ENCODE measurements at regions not wholly inside any gene's neighbourhood (a gene's known extent, or its start where the extent isn't known, plus 50 kb on each side); places are given as distances from the start of the nearest gene placed in this dataset.
"Not testable (repeated sequence)": the region's sequence is repeated elsewhere in the genome, so short reads cannot be mapped to it uniquely, and the experiment has no call there.

DNA sequence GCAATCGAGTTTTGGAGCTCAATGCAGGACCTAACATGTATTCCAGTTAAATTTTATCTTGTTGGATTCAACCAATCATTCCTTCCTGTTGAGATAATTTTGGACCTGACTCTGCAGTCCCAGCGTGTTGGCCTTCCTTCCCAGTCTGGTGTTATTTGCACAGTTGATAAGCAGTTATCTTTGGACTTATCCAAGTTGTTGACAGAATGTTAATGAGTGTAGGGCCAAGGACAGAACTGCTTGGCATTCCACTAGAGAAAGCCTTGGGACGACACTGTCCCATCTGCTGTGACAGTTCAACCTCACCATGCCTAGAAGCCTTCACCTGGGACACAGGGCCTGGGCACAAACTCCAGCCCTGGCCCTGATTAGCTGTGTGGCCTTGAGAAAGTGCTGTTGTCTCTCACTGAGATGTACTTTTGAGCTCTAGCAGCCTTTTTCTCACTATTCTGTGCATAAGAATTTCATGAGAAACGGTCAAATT lies 104.1 kb upstream of the SLC25A33 start:
- H3K4me1 Mint-ChIP-seq = peaks cover 2% of the 10 kb centered on the region
- DNase-seq = no peak
- H3K36me3 Mint-ChIP-seq = no peaks in the 10 kb centered on the region
- no peak overlapping the region for H3K4me3 Mint-ChIP-seq
- CTCF ChIA-PET = interaction anchor here (0.7 to 1.0 kb wide), 2 partner anchors 9 to 14 kb away, joined by 3 read pairs; no protein-coding TSS in a partner anchor
- H3K27me3 Mint-ChIP-seq = peaks cover 39% of the 10 kb centered on the region
- H3K9me3 Mint-ChIP-seq = no peaks in the 10 kb centered on the region
- no peak overlapping the region for H3K27ac Mint-ChIP-seq

- H3K27ac Mint-ChIP-seq = no peak overlapping the region
- CTCF ChIA-PET = no interaction called here
- no peaks in the 10 kb centered on the region for H3K36me3 Mint-ChIP-seq
- no peak for DNase-seq
- H3K9me3 Mint-ChIP-seq = no peaks in the 10 kb centered on the region
- H3K4me3 Mint-ChIP-seq = no peak overlapping the region
- peaks cover 48% of the 10 kb centered on the region for H3K27me3 Mint-ChIP-seq
- H3K4me1 Mint-ChIP-seq = no peaks in the 10 kb centered on the region
Observed at GRCh38 chr1:9435854-9436640, 103.2 kb upstream of the SLC25A33 start.

DNA sequence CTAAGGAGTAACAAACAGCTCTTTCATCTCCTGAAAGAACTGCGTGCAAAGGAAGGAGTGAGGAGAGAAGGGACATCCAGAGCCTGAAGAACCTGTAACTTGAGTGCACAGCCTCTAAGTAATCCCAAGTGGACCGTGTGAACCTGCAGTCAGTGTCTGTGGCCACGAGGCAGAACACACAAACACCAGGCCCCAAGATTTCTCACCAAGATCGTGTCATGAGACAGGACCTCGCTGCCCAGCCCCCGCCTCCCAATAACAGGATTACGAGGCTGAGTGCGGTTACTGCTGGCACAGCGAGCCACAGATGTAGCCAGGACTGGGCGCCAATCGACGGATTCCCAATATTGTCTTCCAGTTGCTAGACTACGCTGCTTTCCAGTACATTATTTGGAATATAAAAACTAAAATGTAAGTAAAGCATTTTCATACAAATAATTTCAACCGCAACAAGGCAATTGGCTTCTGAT lies 101.3 kb upstream of the SLC25A33 start:
- Mint-ChIP-seq H3K36me3 (no peaks in the 10 kb centered on the region), H3K27ac (no peak overlapping the region), H3K27me3 (peaks cover 58% of the 10 kb centered on the region), H3K9me3 (no peaks in the 10 kb centered on the region), H3K4me3 (no peak overlapping the region), H3K4me1 (no peaks in the 10 kb centered on the region)
- CTCF ChIA-PET = interaction anchor here (1.3 to 3.5 kb wide), 2 partner anchors 18 to 149 kb away, joined by 4 to 12 read pairs; no protein-coding TSS in a partner anchor
- no peak for DNase-seq

GRCh38 chr1:9438431-9439073 lies 100.7 kb upstream of the SLC25A33 start:
- Mint-ChIP-seq H3K4me3 (no peak overlapping the region), H3K4me1 (no peaks in the 10 kb centered on the region), H3K27me3 (peaks cover 59% of the 10 kb centered on the region), H3K36me3 (no peaks in the 10 kb centered on the region), H3K27ac (no peak overlapping the region), H3K9me3 (no peaks in the 10 kb centered on the region)
- no peak for DNase-seq
- CTCF ChIA-PET = interaction anchor here (0.5 to 3.5 kb wide), 4 partner anchors 17 to 297 kb away, joined by 3 to 12 read pairs (median 4); no protein-coding TSS in a partner anchor

DNA sequence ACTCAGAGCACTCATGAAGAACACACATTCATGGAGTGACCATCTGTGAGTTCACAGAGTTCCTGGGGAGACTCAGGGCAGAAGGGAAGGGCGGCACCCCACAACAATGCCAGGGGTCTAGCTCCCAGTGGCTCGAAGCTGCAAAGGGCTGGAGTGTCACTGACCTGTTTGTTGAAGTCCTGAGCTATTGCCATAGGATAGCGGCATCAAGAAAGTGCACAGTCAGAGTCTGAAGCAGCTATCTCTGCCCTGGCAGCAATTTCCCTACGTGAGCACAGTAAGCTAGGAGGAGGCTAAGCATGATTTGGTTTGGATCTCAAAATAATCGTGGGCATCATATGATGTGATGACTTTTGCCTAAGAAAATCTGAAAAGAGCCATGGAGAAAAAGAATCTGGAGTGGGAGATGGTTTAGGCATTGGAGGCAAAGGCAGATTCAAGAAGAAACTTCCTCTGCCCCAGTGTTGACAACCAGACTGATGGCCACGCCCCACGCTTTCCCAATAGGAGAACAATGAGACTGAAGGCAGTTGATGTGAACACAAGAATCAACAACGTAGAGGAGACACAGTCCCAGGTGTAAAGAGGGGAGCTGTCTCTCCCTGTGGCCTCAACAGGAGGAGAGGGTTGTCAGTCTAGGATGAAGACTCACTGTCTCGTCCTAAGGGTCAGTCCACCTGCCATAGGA lies 100.0 kb upstream of the SLC25A33 start:
- CTCF ChIA-PET = interaction anchor here (0.5 to 3.5 kb wide), 4 partner anchors 16 to 298 kb away, joined by 3 to 12 read pairs (median 4); no protein-coding TSS in a partner anchor
- H3K27ac Mint-ChIP-seq = no peak overlapping the region
- no peaks in the 10 kb centered on the region for H3K9me3 Mint-ChIP-seq
- H3K36me3 Mint-ChIP-seq = no peaks in the 10 kb centered on the region
- DNase-seq = no peak
- H3K4me1 Mint-ChIP-seq = no peaks in the 10 kb centered on the region
- H3K4me3 Mint-ChIP-seq = no peak overlapping the region
- H3K27me3 Mint-ChIP-seq = peaks cover 66% of the 10 kb centered on the region

DNA sequence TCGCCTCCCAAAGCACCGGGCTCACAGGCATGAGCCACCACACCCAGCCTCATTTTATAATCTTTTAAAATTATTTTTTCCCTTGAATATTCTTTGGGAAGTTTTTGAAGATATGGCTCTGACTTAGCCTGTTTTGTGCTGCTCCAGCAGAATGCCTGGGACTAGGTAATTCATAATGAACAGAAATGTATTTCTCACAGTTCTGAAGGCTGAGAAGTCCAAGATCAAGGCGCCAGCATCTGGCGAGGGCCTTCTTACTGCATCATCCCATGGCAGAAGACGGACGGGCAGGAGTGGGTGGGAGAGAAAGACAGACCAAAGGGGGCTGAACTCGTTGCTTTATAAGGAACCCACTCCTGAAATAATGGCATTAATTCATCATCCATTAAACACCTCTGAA lies 99.0 kb upstream of the SLC25A33 start:
- H3K36me3 Mint-ChIP-seq = no peaks in the 10 kb centered on the region
- H3K27ac Mint-ChIP-seq = no peak overlapping the region
- no peaks in the 10 kb centered on the region for H3K9me3 Mint-ChIP-seq
- CTCF ChIA-PET = interaction anchor here (1.8 to 3.5 kb wide), 2 partner anchors 15 to 190 kb away, joined by 3 to 12 read pairs; no protein-coding TSS in a partner anchor
- H3K4me1 Mint-ChIP-seq = no peaks in the 10 kb centered on the region
- peaks cover 70% of the 10 kb centered on the region for H3K27me3 Mint-ChIP-seq
- DNase-seq = no peak
- no peak overlapping the region for H3K4me3 Mint-ChIP-seq

DNA sequence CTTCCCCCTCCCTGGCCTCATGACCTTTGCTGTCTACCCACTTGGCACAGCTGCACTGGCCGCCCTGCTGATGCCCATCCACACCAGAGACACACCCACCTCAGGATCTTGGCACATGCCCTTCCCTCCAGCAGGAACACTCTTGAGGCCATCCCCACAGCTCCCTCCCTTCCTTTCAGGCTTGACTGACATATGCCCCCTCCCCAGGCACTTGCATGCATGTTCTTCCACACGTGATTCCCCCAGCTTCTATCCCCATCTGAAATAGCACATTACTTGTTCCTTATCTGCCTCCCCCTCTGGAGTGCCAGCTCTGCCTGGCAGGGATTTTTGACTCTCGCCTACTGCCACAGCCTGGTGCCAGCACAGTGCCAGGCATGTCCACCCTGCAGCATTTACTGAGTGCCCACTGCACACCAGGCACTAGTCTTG lies 98.5 kb upstream of the SLC25A33 start:
- CTCF ChIA-PET = interaction anchor here (3.5 kb wide), 1 partner anchor 15 kb away, joined by 12 read pairs; no protein-coding TSS in a partner anchor
- Mint-ChIP-seq H3K4me3 (no peak overlapping the region), H3K4me1 (no peaks in the 10 kb centered on the region), H3K36me3 (no peaks in the 10 kb centered on the region), H3K27me3 (peaks cover 65% of the 10 kb centered on the region), H3K27ac (no peak overlapping the region), H3K9me3 (no peaks in the 10 kb centered on the region)
- no peak for DNase-seq

DNA sequence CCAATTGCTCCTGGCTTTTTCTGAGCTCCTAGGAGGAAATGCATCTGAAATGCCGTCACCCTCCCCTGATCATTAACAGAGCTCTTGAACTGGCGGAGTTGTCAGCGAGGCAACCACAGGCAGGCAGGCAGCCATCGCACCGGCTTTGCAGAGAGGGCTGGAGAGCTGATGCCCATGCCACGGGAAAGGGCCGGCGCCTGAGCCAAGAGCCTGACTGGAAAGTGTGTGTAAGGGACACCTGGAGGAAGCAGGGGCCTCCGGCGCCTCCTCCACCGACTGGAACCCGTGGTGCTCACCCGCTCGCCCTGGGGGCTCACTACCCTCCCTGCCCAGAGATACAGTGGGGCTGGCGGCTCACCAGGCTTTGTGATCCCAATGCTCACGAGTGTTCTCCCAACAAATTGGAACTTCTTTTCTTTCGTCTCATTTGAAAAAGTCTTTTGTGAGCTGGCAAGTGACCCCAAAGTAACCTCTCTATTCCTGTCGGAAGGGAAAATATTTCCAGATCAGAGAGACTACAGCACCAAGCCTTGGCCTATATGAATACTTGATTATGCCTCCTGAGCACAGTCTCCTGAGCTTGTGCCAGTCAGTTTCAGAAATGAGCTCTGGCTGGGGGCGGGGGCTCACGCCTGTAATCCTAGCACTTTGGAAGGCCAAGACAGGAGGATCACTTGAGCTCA lies 97.7 kb upstream of the SLC25A33 start:
- Mint-ChIP-seq H3K9me3 (no peaks in the 10 kb centered on the region), H3K4me3 (no peak overlapping the region), H3K27me3 (peaks cover 65% of the 10 kb centered on the region), H3K4me1 (no peaks in the 10 kb centered on the region), H3K36me3 (no peaks in the 10 kb centered on the region), H3K27ac (no peak overlapping the region)
- no peak for DNase-seq
- CTCF ChIA-PET = no interaction called here

DNA sequence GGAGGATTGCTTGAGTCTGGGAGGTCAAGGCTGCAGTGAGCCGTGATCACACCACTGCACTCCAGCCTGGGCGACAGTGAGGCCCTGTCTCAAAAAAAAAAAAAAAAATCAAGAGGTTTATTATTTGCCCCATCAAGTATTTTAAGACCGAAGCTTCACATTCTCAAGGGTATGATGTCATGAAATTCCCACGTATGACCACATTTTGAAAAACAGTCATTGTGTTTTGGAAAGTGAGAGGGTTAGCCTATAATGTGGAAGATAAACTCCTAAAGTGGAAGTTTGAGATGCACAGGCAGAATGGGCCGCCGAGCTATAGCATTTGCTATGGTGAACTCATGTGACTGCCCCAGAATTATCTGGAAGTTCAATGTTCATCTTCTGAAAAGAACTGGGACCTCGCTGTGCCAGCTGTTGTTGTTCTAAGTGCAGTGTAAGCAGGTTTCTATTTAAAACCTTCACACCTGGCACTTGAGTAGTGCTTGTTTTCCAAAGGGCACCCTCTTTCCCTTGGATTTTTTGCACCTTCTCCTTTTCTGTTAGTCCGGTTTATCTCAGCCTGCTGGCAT lies 96.9 kb upstream of the SLC25A33 start:
- no peak overlapping the region for H3K4me3 Mint-ChIP-seq
- no peak overlapping the region for H3K27ac Mint-ChIP-seq
- H3K4me1 Mint-ChIP-seq = no peaks in the 10 kb centered on the region
- peaks cover 69% of the 10 kb centered on the region for H3K27me3 Mint-ChIP-seq
- DNase-seq = no peak
- H3K9me3 Mint-ChIP-seq = no peaks in the 10 kb centered on the region
- CTCF ChIA-PET = no interaction called here
- no peaks in the 10 kb centered on the region for H3K36me3 Mint-ChIP-seq

GRCh38 chr1:9442986-9443385 lies 96.3 kb upstream of the SLC25A33 start:
- no peak for DNase-seq
- Mint-ChIP-seq H3K4me1 (no peaks in the 10 kb centered on the region), H3K4me3 (no peak overlapping the region), H3K9me3 (no peaks in the 10 kb centered on the region), H3K27ac (no peak overlapping the region), H3K36me3 (no peaks in the 10 kb centered on the region), H3K27me3 (peaks cover 68% of the 10 kb centered on the region)
- CTCF ChIA-PET = no interaction called here

- no peak for DNase-seq
- Mint-ChIP-seq H3K27me3 (peaks cover 71% of the 10 kb centered on the region), H3K36me3 (no peaks in the 10 kb centered on the region), H3K27ac (no peak overlapping the region), H3K9me3 (no peaks in the 10 kb centered on the region), H3K4me1 (no peaks in the 10 kb centered on the region), H3K4me3 (no peak overlapping the region)
- CTCF ChIA-PET = interaction anchor here (1.7 kb wide), 1 partner anchor 11 kb away, joined by 3 read pairs; no protein-coding TSS in a partner anchor
Observed at GRCh38 chr1:9443913-9444445, 95.3 kb upstream of the SLC25A33 start.

- peaks cover 71% of the 10 kb centered on the region for H3K27me3 Mint-ChIP-seq
- CTCF ChIA-PET = interaction anchor here (1.7 kb wide), 1 partner anchor 11 kb away, joined by 3 read pairs; no protein-coding TSS in a partner anchor
- no peak overlapping the region for H3K27ac Mint-ChIP-seq
Observed at GRCh38 chr1:9444532-9444931, 94.7 kb upstream of the SLC25A33 start.

GRCh38 chr1:9445081-9445480 lies 94.2 kb upstream of the SLC25A33 start:
- not testable (repeated sequence) for DNase-seq
- peaks cover 74% of the 10 kb centered on the region for H3K27me3 Mint-ChIP-seq

More at GRCh38 chr1:9444532-9444931, 94.7 kb upstream of the SLC25A33 start:
- Mint-ChIP-seq H3K4me3 (no peak overlapping the region), H3K4me1 (no peaks in the 10 kb centered on the region), H3K36me3 (no peaks in the 10 kb centered on the region), H3K9me3 (no peaks in the 10 kb centered on the region)
- no peak for DNase-seq

More at GRCh38 chr1:9445081-9445480, 94.2 kb upstream of the SLC25A33 start:
- not testable (repeated sequence) for H3K27ac Mint-ChIP-seq, H3K36me3 Mint-ChIP-seq, H3K9me3 Mint-ChIP-seq, H3K4me3 Mint-ChIP-seq, H3K4me1 Mint-ChIP-seq
- CTCF ChIA-PET = interaction anchor here (1.7 kb wide), 1 partner anchor 10 kb away, joined by 3 read pairs; no protein-coding TSS in a partner anchor

Data from activated naive CD4-positive, alpha-beta T cell treated with anti-CD3 and anti-CD28 coated beads, Interleukin-2, amount 10 ng/mL, durations not matched to agents 7 days and 5 days (primary cell).